HT-29 (cell line): ENCODE measurements at regions not wholly inside any gene's neighbourhood (a gene's known extent, or its start where the extent isn't known, plus 50 kb on each side); places are given as distances from the start of the nearest gene placed in this dataset.
"Not testable (repeated sequence)": the region's sequence is repeated elsewhere in the genome, so short reads cannot be mapped to it uniquely, and the experiment has no call there.

Experiments used
- DNase-seq: peaks from one replicate; pipeline ENCODE4 v3.0.0-alpha.2; 2015; ENCODE audit warnings: low spot score

DNA sequence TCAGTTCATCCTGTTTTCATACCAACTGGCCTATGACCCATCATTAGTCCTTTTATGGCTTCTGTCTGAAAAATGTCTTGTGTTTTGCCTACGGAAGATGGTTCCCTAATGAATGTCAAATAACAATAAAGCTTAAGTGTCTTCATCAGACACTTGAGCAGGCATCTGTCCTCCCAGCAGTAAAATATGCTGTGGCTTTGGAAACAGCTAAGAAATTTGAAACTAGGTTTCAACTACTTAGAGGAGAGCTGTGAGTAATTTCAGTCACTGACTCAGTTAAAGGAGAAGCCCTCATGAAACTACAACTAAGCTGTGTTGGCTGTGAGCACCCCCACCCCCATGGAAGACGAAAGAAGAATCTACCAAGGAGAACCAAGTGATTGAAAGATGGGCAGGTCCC lies 409.4 kb upstream of the PPP2R3A start:
- DNase-seq, result no peak

DNA sequence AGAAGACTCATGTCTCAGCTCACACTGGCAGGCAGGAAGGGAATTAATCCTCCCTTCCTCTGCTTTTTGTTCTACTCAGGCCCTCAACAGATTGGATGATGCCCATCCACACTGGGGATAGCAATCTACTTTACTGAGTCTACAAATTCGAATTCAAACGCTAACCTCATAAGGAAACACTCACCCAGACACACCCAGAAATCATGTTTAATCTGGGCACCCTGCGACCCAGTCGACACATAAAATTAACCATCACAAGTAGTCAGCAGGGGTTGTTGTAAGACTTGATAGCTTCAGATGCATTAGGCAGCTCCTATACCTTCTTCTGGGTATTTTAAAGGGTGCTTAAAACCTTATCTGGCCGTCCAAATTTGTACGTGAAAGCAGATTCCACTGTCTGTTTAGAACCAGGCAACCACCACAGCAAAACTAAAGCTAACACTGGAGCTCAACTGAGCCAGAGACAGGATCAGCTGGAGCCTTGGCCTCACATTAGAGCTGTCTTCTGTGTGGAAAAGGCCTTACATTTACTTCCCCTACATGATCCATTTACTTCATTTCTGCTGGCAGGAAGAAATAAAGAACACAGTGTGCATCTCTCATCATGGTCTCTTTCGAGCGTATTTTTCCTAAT lies 407.3 kb upstream of the PPP2R3A start:
- no peak for DNase-seq

DNA sequence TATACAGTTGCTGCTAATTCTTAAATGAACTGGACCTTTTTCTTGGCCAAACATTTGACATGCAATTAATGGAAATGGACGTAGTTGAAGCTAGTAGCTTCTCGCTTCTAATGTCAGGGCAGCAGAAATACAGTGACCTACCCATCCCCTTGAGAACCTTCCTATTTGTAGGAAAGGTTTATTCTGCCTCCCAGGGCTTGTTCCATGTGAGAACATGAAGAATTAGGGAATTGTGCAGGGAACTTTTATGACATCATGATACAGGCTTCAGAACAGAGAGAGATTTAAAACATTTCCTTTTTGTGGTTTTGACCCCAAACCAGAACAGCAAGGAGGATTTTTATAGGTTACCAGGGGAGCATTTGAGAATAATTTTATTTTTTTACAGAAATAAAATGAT lies 406.6 kb upstream of the PPP2R3A start:
- DNase-seq, result no peak

GRCh38 chr3:135559802-135560201 lies 405.7 kb upstream of the PPP2R3A start:
- no peak for DNase-seq

GRCh38 chr3:135560847-135561246 lies 404.7 kb upstream of the PPP2R3A start:
- DNase-seq, result no peak

GRCh38 chr3:135564696-135565095 lies 400.8 kb upstream of the PPP2R3A start:
- no peak for DNase-seq

DNA sequence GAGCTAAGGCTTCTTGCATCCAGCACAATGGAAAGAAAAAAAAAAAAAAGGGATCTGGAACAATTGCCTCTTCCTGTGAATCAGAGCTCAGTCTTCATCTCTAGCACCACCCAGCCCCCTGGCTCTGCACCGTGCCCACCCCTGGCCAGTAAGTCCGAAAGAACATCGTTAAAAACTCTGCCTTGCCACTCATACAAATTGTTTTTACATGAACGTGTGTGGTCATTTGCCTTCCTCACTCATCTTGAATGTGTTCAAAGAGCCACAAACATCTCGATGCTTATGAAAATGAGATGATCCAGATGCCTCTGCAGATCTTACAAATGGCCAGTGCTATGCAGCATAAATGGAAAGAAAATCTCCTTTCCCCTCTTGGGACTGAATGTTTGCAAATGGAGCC lies 400.0 kb upstream of the PPP2R3A start:
- no peak for DNase-seq

- DNase-seq, result no peak
Measured at GRCh38 chr3:135567223-135567622, 398.3 kb upstream of the PPP2R3A start.

DNA sequence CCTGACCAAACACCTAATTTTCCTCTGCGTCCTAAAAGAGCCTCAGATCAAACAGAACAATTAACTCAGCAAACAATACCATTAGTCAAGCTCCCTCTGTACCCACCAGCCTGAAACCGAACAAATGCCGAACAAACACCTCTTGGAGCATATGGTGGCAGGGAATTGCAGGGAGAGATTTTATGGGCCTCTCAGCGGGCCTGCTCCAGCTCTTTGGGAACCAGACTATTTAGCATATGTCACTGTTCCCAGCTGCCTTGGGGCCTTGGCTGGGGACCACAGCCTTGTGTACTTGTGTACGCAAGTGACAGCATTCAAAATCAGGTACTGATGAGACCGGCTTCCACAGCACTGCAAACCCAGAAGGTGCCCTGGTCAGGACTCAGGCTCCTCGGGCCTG lies 388.8 kb upstream of the PPP2R3A start:
- no peak for DNase-seq

DNA sequence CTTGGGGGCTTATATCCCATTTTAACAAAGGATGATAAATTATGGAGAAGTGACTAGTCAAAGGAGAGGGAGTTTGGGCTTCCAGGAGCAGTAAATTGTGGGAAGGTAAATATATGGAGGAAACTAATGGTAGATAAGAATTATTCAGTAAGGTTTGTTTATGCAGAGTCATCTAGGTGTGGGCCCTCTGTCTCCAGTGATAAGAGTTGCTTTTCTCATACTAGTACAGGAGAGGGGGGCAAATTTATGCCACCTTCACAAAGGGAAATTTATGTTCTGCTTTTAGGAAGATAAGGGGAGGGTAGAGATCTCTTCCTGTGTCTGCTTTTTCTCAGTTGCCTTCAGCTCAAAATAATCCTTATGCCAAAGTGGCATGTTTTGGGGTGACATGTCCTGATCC lies 383.7 kb upstream of the PPP2R3A start:
- no peak for DNase-seq

- DNase-seq, result no peak
Measured at GRCh38 chr3:135582800-135583199, 382.7 kb upstream of the PPP2R3A start.

DNA sequence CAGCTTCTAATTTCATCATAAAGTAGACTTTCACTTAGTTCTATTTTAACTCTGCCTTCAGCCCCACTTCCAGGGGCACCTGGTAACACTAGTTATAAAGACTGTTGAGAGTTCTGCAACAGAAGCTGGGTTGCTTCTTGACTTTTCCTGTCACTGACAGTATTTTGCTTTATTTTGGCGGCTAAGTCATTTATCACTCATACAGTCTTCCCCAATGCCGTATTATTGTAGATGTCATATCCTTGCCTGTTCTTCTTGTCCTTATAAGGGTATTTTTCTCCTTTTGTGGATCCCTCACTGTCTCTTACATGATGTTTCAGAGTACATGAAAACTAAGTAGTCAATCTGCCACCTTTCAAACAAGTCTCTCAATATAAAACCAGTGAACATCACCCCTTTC lies 369.0 kb upstream of the PPP2R3A start:
- no peak for DNase-seq

DNA sequence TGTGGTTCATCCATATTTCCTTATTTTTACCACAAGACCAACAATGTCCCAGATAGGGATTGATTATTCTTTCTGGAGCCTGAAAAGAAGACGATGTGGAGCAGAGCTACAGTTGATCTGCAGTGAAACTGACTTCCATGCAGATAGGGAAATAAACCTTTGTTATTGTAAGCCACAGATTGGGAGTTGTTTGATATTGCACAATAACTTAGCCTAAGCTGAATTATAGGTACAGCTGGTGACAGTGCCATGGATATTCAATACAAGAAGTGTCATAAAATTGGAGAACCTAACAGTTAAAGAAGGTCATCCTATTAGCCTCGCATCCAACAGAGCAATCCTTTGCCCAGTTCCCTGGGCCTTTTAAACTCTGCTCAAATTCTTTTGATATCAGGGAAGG lies 367.7 kb upstream of the PPP2R3A start:
- DNase-seq, result no peak

DNA sequence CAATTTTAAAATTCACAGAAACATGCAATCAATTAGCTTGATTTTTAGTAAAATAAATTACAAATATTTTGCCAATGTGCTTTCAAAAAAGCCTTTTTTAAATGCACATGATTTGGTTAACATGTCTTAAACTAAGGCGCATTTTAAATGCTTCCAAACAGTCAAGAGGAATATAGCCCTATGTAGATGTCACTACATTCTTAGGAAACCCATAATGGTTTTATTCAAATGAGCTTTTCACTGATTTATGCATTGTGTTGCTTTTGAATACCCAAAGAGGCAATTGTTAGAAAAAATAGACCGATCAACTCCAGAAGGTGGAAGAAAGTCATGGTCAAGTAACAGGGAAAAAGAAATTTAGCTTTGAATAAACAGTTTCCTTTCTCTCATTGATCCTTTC lies 366.9 kb upstream of the PPP2R3A start:
- no peak for DNase-seq

DNA sequence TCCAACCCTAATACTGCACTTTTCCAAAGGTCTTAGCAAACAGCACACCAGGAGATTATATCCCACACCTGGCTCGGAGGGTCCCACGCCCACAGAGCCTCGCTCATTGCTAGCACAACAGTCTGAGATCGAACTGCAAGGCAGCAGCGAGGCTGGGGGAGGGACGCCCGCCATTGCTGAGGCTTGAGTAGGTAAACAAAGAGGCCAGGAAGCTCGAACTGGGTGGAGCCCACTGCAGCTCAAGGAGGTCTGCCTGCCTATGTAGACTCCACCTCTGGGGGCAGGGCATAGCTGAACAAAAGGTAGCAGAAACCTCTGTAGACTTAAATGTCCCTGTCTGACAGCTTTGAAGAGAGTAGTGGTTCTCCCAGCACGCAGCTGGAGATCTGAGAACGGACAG lies 361.0 kb upstream of the PPP2R3A start:
- not testable (repeated sequence) for DNase-seq

- DNase-seq, result no peak
Measured at GRCh38 chr3:135618123-135618522, 347.4 kb upstream of the PPP2R3A start.

GRCh38 chr3:135621184-135621920 lies 344.2 kb upstream of the PPP2R3A start:
- DNase-seq, result no peak

DNA sequence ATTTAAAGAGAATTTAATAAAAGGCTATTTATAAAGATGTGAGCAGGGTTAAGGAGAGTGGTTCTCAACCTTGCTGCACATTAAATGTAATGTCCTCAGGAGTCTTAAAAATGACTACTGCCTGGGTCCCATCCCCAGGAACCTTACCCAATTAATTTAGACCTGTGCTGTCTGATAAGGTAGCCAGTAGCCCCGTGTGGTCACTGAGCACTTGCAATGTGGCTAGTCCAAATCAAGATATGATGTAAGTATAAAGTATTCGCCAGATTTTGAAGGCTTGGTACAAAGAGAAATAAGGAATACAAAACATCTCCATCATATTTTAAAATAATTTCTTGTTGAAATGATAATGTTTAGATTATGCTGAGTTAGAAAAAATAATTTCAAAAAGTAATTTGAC lies 343.3 kb upstream of the PPP2R3A start:
- DNase-seq, result no peak

- no peak for DNase-seq
Measured at GRCh38 chr3:135622656-135623055, 342.9 kb upstream of the PPP2R3A start.

GRCh38 chr3:135623558-135623957 lies 342.0 kb upstream of the PPP2R3A start:
- no peak for DNase-seq

GRCh38 chr3:135627057-135627456 lies 338.5 kb upstream of the PPP2R3A start:
- no peak for DNase-seq

- no peak for DNase-seq
Measured at GRCh38 chr3:135629701-135630408, 335.7 kb upstream of the PPP2R3A start.

DNA sequence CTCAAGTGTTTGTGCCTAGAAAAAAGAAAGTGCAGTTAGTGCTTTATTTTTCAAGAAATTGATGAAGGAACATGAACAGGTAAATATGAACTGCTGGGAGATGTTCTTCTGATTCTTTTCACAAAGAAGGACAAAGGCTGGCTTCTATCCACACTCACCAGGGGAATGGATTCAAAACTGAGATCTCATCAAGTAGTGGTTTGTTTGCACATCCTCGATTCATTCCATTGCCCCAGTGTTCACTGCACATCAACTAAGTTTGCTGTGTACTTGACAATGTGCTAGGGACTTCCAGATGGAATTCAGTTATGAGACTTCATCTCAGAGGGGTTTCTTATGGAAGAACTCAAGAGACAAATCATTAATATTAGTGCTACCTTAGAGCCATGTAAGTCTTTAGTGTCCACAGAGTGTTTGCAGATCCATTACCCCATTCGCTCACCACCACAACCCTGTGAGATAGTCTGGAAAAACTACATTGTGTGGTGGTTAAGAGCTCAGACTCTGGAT lies 332.9 kb upstream of the PPP2R3A start:
- DNase-seq, result no peak
